ENCODE measurements at regions not wholly inside any gene's neighbourhood (a gene's known extent, or its start where the extent isn't known, plus 50 kb on each side); places are given as distances from the start of the nearest gene placed in this dataset.

DNA sequence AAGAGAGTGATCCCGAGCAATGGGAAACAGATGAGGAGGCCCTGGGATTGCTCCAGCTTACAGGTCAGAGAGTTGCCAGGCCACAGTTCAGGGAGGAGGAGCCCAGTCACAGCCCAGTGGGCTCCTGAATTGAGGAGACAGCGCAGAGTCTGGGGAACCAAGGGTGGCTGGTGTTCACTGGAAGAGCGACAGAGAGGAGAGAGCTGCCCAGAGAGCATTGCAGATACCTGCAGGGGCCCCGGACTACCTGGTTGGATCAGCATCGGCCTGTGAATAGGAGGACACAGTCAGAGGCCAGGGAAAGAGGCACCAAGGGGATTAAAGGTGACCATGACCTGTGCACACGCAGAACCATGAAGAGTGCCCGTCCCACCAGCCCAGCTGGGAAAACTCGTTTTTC is 648.6 kb downstream of the TBC1D22A start:
- H3K4me2 ChIP-seq (ENCODE audit: low read depth, low read length), result no peak overlapping the region

DNA sequence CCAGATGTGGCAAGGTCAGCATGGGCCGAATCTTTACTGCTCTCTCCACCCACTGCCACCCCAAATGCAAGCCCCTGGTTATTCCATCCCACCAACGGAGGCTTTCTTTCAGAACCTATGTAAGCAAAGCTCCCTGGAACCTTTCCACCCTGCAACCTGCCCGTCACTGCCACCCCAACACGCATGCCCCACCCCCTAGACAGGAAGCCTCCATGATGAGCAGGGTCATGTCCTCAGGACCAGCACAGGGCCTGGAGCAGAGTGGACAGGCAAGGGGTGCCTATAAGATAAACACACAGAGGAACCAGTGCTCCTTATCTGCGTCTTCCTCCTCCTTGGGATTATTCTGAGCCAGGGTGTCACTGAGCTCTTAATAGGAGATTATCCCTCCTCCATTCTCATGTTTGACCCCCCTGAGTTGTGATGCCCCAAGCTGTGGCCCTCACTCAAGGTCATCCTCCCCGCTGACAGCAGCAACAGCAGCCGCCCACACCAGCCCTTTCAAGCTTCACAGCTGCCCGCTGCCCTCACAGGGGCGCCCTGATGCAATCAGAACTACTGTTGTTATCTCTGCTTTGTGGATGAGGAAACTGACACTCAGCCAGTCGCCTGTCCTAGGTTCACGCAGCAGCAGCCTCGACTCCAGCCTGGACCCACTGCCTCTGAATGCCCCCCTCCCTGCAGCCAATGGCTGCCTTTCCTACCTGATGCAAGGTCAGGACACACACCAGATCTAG is 647.3 kb downstream of the TBC1D22A start:
- no peaks in the 10 kb centered on the region for H3K4me1 ChIP-seq (ENCODE audit: low read length)
- no peak overlapping the region for H3K27ac ChIP-seq (ENCODE audit: low read length)
- H3F3A ChIP-seq (ENCODE audit: insufficient read depth, low read length), result no peaks in the 10 kb centered on the region
- no peaks in the 10 kb centered on the region for H3K27me3 ChIP-seq (replicated peaks; ENCODE audit: insufficient read depth, low read length)
- H3K9ac ChIP-seq (ENCODE audit: low read length), result no peak overlapping the region
- H3K4me2 ChIP-seq (ENCODE audit: low read depth, low read length), result no peak overlapping the region
- H3K36me3 ChIP-seq (replicated peaks; ENCODE audit: insufficient read depth, low read length), result no peaks in the 10 kb centered on the region
- H3K4me3 ChIP-seq (ENCODE audit: low read length), result no peak overlapping the region
- H3K79me2 ChIP-seq (ENCODE audit: low read length), result no peaks in the 10 kb centered on the region
- H2AFZ ChIP-seq (ENCODE audit: low read length), result no peak overlapping the region
- H4K20me1 ChIP-seq (ENCODE audit: insufficient read depth, low read length), result no peaks in the 10 kb centered on the region
- TF ChIP-seq EZH2phosphoT487 (IDR thresholded peaks at IDR 0.05; ENCODE audit: low read length), result no peak
- TF ChIP-seq EZH2 (optimal IDR thresholded peaks at IDR 0.05; ENCODE audit: low read depth, low read length), result no peak
- TF ChIP-seq, protein P1, sequence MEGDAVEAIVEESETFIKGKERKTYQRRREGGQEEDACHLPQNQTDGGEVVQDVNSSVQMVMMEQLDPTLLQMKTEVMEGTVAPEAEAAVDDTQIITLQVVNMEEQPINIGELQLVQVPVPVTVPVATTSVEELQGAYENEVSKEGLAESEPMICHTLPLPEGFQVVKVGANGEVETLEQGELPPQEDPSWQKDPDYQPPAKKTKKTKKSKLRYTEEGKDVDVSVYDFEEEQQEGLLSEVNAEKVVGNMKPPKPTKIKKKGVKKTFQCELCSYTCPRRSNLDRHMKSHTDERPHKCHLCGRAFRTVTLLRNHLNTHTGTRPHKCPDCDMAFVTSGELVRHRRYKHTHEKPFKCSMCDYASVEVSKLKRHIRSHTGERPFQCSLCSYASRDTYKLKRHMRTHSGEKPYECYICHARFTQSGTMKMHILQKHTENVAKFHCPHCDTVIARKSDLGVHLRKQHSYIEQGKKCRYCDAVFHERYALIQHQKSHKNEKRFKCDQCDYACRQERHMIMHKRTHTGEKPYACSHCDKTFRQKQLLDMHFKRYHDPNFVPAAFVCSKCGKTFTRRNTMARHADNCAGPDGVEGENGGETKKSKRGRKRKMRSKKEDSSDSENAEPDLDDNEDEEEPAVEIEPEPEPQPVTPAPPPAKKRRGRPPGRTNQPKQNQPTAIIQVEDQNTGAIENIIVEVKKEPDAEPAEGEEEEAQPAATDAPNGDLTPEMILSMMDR (IDR thresholded peaks at IDR 0.05; ENCODE audit: low read length), result no peak
- H3K9me3 ChIP-seq (replicated peaks; ENCODE audit: insufficient read depth, low read length), result no peaks in the 10 kb centered on the region
- H3K9me2 ChIP-seq (replicated peaks; ENCODE audit: insufficient read depth, low read length), result no peaks in the 10 kb centered on the region
- DNase-seq, result no peak

More for the DNA sequence above, 648.6 kb downstream of the TBC1D22A start:
- Histone ChIP-seq H3K36me3 (replicated peaks; ENCODE audit: insufficient read depth, low read length) (no peaks in the 10 kb centered on the region), H4K20me1 (ENCODE audit: insufficient read depth, low read length) (no peaks in the 10 kb centered on the region), H3K27me3 (replicated peaks; ENCODE audit: insufficient read depth, low read length) (no peaks in the 10 kb centered on the region), H3K9me2 (replicated peaks; ENCODE audit: insufficient read depth, low read length) (no peaks in the 10 kb centered on the region), H3K9ac (ENCODE audit: low read length) (no peak overlapping the region), H2AFZ (ENCODE audit: low read length) (no peak overlapping the region), H3K4me1 (ENCODE audit: low read length) (no peaks in the 10 kb centered on the region), H3K9me3 (replicated peaks; ENCODE audit: insufficient read depth, low read length) (no peaks in the 10 kb centered on the region), H3F3A (ENCODE audit: insufficient read depth, low read length) (no peaks in the 10 kb centered on the region), H3K27ac (ENCODE audit: low read length) (no peak overlapping the region), H3K4me3 (ENCODE audit: low read length) (no peak overlapping the region), H3K79me2 (ENCODE audit: low read length) (no peaks in the 10 kb centered on the region)
- DNase-seq, result no peak
- no peak for TF ChIP-seq EZH2 (optimal IDR thresholded peaks at IDR 0.05; ENCODE audit: low read depth, low read length)
- TF ChIP-seq EZH2phosphoT487 (IDR thresholded peaks at IDR 0.05; ENCODE audit: low read length), result no peak
- TF ChIP-seq, protein P1 (IDR thresholded peaks at IDR 0.05; ENCODE audit: low read length), result no peak

DNA sequence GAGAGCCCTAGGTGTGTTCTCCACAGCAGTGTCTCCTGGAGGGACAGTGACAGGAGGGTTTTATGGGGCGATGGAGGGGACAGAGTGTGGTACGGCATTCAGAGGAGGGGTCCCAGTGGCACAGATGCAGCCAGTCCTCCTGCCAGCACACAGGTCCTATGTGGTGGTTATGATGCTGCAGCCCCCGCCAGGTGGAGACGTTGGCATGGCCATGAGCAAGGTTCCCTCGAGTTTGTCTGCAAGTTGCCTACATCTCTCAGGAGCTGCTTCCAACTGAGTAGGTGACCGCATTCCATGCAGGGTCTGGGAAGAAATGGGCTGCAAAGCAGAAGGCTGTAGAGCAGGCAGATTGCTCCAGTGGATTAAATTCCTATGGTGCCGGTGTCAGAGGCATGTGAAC is 646.0 kb downstream of the TBC1D22A start:
- no peak overlapping the region for H3K27ac ChIP-seq (ENCODE audit: low read length)
- H3F3A ChIP-seq (ENCODE audit: insufficient read depth, low read length), result no peaks in the 10 kb centered on the region
- H3K4me1 ChIP-seq (ENCODE audit: low read length), result no peaks in the 10 kb centered on the region
- H4K20me1 ChIP-seq (ENCODE audit: insufficient read depth, low read length), result no peaks in the 10 kb centered on the region
- H3K79me2 ChIP-seq (ENCODE audit: low read length), result no peaks in the 10 kb centered on the region
- no peaks in the 10 kb centered on the region for H3K9me2 ChIP-seq (replicated peaks; ENCODE audit: insufficient read depth, low read length)
- no peak overlapping the region for H2AFZ ChIP-seq (ENCODE audit: low read length)
- no peak overlapping the region for H3K9ac ChIP-seq (ENCODE audit: low read length)
- H3K4me3 ChIP-seq (ENCODE audit: low read length), result no peak overlapping the region
- no peak for DNase-seq
- TF ChIP-seq EZH2phosphoT487 (IDR thresholded peaks at IDR 0.05; ENCODE audit: low read length), result no peak
- TF ChIP-seq EZH2 (optimal IDR thresholded peaks at IDR 0.05; ENCODE audit: low read depth, low read length), result no peak
- TF ChIP-seq, protein P1 (IDR thresholded peaks at IDR 0.05; ENCODE audit: low read length), result peak; percentile 28
- peaks cover 5% of the 10 kb centered on the region; the same call in 1 of the 2 replicates for H3K27me3 ChIP-seq (replicated peaks; ENCODE audit: insufficient read depth, low read length)
- H3K9me3 ChIP-seq (replicated peaks; ENCODE audit: insufficient read depth, low read length), result no peaks in the 10 kb centered on the region
- no peaks in the 10 kb centered on the region for H3K36me3 ChIP-seq (replicated peaks; ENCODE audit: insufficient read depth, low read length)
- no peak overlapping the region for H3K4me2 ChIP-seq (ENCODE audit: low read depth, low read length)

Measured in MM.1S (cell line).